ENCODE measurements at regions not wholly inside any gene's neighbourhood (a gene's known extent, or its start where the extent isn't known, plus 50 kb on each side); places are given as distances from the start of the nearest gene placed in this dataset.
A peak's percentile ranks its signal among the peaks of the same experiment; 100 is the strongest.
"Not testable (repeated sequence)": the region's sequence is repeated elsewhere in the genome, so short reads cannot be mapped to it uniquely, and the experiment has no call there.

DNA sequence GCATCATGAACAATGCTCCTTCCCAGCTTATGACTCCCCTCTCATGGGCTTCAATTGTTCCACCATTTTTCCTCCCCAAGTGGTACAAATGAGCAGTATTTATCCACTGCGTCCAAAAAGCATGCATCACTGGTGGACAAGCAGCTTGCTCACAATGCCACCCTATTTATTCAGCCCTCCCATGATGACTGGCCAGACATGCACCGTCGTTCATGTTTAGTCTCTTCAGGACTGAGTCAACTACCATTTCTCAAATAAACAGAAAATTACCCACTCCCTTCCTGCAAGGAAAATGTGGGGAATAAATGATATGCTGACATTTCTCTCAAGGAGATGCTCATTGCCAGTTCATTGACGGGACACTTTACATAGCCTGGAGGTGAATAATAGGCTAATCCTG lies 300.4 kb downstream of the C6orf118 start:
- no peak for DNase-seq (ENCODE audit: low read depth in 2 of 2)

DNA sequence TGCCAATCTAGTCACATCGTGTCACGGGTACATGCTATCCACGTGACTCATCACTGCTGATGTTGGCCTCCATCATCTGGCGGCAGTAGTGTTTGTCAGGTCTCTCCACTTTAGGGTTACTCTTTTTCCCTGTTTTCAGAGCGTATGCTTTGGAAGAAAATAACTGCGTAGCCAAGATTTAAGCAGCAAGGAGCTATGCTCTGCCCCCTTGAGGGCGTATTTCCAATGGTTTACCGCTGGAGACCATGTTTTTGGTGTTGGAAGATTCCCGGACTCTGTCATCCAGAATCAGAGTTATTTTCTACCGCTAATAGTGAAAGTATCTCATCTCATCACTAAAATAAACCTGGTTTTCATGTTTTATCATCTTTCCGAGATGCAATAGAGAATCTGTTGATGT lies 306.5 kb downstream of the C6orf118 start:
- no peak for DNase-seq (ENCODE audit: low read depth in 2 of 2)

DNA sequence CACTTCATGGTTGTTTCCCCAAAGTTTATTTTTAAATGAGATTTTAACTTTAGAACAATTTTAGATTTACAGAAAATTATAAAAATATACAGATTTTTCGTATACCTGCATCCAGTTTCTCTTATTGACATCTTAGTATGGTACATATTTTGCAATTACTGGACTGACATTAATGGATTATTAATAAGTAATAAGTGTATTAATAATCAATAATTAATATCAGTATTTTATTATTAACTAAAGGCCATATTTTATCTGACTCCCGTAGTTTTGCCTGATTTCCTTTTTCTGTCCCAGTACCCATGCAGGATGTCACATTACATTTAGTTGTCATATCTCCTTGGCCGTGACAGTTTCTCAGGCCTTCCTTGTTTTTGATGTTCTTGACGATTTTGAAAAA lies 307.0 kb downstream of the C6orf118 start:
- DNase-seq (ENCODE audit: low read depth in 2 of 2) = no peak

DNA sequence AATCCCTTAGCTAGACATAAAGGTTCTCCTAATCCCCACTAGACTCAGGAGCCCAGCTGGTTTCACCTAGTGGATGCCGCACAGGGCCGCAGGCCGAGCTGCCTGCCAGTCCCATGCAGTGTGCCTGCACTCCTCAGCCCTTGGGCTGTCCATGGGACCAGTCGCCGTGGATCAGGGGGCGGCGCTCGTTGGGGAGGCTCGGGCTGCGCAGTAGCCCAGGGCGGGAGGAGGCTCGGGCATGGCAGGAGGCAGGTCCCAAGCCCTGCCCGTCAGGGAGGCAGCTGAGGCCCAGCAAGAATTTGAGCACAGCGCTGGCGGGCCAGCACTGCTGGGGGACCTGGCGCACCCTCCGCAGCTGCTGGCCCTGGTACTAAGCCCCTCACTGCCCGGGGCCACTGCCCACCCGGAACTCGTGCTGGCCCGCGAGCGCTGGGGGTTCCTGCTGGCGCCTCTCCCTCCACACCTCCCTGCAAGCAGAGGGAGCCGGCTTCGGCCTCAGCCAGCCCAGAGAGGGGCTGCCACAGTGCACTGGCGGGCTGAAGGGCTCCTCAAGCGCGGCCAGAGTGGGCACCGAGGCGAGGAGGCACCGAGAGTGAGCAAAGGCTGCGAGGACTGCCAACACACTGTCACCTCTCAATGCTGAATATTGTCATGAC lies 307.8 kb downstream of the C6orf118 start:
- DNase-seq (ENCODE audit: low read depth in 2 of 2) = no peak

DNA sequence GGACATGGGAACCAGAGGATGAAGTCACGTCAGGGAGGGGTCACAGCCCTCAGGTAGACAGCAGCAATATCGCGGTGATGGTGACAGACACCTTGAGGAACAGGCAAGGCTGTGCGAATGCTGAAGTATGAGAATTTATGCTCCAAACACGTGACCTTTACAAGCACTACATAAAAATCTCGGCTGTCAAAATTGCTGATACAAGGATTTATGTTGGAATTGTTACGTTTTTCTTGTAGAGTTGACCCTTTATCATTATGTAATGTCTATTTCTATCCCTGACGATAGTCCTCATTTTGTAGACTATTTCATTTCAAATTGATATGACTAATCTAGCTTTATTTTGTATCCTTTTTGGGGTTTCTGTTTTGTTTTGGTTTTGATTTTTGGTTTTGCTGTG lies 311.1 kb downstream of the C6orf118 start:
- no peak for DNase-seq (ENCODE audit: low read depth in 2 of 2)

DNA sequence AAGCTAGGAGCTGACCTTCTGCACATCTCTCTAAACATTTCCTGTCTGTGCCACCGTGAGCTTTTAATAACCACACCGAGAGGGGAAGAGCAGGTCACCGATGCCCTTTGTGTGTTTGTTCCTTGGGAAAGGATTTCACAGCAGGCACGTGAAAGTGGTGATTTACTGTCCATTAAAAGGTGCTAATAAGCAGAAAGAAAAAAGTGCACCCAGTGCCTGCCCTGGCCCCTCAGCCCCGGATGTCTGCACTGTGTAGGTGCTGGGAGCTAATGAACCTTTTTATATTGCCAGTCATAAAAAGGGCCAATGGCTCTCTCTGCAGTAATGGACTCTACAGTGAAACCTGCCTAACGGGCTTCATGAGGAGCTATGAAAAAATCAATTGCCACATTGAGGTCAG lies 312.6 kb downstream of the C6orf118 start:
- DNase-seq (ENCODE audit: low read depth in 2 of 2) = no peak

DNA sequence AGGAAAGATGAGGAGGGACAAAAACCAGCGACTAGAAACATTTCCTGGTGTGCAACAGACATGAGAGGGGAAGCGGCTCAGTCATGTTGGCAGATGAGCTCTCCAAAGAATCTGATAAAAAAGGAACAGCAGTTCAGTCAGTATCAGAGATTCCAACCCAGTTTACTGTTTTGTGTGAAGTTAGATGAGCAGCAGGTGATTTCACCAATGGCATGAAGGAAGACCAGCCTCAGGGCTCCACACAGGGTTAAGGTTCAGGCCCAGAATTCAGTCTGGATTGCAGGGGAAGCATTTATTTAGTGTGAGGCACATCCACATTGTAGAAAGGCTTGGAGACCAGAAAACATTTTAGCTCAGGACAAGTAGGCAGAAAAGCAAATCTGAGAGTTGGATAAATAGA lies 317.8 kb downstream of the C6orf118 start:
- DNase-seq (ENCODE audit: low read depth in 2 of 2) = no peak

DNA sequence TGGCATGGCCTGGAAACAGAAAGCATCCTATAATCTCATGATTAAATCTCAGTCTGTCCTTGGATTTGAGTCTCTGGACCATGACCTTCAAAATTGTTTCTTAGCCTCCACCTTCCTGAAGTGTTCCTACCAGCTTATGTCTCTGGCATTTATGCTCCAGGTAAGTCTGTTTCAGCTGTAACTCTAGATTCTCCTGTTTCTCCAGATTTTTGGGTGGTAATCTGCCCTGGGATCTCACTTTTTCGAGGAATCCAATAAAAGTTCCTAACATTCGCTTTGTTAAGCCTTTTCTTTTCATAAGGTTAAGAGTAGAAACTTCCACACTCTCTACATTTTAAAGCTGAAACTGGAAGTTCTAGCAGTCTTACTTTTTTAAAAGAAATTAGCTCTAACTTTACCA lies 318.5 kb downstream of the C6orf118 start:
- no peak for DNase-seq (ENCODE audit: low read depth in 2 of 2)

DNA sequence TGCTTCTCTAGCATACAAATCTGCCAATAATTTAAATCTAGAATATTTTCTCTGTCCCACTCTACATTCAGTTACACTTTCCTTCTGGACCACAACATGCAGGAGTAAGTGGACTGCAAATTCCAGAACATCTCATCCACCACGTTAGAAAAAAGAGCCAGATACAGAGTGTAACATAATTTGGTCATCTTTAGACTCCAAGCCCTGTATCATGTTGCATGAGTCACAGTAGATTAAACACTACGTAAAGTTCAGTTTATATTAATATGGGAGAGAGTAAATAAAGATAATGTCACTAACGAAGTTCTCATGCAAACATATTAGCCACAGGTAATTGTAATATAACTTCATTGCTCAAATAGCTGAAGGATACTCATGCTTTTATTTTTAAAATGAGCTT lies 327.0 kb downstream of the C6orf118 start:
- DNase-seq (ENCODE audit: low read depth in 2 of 2) = no peak

DNA sequence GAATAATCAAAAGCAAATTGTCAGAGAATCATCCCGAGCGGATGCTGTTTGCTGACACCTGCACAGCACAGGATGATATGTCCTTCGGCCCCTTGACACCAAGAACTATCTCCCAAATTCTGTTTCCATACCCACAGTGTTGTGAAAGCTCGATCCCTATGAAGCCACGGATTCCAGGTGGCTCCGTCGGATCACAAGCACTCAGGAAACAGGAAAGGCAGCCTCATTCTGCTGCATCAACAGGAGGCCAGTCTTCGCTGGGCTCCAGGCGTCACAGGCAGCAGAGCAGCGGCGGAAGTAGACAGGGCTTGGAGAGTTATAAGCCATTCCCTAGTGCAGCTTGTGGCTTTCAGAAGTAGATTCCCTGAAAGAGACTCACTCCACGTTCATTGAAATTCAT lies 342.3 kb downstream of the C6orf118 start:
- DNase-seq (ENCODE audit: low read depth in 2 of 2) = no peak

DNA sequence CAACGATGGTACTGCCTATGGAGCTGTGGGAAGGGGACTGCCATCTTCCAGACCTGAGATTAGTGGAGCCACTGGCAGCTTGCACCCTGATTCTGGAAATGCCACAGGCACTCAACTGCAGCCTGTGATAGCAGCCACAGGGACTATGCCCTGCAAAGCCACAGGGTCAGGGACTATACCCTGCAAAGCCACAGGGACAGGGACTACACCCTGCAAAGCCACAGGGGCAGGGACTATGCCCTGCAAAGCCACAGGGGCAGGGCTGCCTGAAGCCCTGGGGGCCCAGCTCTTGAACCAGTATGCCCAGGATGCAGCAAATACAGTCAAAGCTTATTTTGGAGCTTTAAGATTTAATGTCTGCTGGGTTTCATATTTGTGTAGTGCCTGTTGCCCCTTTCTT lies 346.6 kb downstream of the C6orf118 start:
- DNase-seq (ENCODE audit: low read depth in 2 of 2) = no peak

DNA sequence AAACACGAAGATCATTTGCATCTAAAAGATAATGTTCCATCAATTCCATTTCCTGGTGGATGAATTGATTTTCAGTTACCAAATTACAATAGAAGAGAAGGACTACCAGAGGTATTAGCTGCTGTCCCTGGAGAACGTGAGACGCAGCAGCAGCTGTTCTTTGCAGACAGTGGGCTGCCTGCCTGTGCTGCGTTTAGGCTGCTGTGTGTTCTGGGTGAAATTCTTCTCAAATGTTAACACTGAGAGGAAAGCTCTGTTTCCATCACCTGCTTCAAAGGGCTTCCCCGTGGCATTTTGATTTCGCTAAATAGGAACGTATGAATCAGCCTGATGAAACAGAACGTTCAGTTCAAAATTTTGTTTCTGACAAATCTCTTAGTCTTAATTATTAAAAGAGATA lies 362.2 kb downstream of the C6orf118 start:
- DNase-seq (ENCODE audit: low read depth in 2 of 2) = no peak

DNA sequence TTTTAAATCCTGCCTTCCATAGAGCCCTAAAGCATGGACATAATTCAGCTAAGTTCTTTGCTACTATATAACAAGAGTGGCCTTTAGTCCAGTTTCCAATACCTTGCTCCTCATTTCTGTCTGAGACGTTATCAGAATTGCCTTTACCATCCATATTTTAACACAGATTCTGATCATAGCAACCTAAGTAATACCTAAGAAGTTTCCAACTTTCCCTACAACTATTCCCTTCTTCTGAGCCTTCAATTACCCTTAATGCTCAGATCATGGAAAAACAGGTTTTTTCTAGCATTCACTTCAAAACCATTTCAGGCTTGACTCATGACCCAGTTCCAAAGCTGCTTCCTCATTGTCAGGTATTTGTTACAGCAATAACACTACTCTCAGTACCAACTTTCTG lies 367.1 kb downstream of the C6orf118 start:
- DNase-seq (ENCODE audit: low read depth in 2 of 2) = no peak

DNA sequence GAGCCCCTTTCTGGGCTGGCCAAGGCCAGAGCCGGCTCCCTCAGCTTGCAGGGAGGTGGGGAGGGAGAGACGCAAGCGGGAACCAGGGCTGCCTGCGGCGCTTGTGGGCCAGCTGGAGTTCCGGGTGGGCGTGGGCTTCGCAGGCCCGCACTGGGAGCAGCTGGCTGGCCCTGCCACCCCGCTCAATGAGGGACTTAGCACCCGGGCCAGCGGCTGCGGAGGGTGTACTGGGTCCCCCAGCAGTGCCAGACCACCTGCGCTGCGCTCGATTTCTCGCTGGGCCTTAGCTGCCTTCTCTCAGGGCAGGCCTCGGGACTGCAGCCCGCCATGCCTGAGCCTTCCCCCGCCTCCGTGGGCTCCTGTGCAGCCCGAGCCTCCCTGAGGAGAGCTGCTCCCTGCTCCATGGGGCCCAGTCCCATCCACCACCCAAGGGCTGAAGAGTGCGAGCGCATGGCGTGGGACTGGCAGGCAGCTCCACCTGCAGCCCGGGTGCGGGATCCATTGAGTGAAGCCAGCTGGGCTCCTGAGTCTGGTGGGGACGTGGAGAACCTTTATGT lies 376.1 kb downstream of the C6orf118 start:
- not testable (repeated sequence) for DNase-seq (ENCODE audit: low read depth in 2 of 2)

DNA sequence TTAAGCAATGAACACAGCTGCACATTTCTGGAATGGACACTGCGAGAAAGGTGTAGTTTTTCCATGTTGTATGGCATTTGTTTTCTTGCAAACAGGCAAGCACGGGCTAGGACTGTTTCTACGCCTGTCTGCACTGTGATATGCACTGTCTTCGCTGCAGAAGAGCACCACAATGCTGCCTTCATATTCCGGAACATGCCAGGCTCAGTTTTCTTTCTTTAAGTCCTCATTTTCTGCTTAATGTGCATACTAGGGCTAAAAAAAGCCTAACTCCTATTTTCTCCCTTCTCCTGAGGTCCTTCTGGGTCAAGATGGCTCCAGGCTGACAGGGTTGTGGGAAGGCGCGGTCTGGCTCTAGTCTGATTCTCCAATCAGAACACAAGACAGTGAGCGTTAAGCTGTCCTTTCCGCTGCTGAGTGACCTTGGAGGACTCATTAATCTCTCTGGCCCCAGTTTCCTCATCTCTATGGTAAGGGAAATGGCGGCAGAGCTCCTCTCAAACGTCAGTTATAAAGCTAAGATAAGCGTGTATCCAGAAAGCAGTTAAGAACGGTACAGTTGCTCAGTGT lies 379.9 kb downstream of the C6orf118 start:
- DNase-seq (ENCODE audit: low read depth in 2 of 2) = no peak

DNA sequence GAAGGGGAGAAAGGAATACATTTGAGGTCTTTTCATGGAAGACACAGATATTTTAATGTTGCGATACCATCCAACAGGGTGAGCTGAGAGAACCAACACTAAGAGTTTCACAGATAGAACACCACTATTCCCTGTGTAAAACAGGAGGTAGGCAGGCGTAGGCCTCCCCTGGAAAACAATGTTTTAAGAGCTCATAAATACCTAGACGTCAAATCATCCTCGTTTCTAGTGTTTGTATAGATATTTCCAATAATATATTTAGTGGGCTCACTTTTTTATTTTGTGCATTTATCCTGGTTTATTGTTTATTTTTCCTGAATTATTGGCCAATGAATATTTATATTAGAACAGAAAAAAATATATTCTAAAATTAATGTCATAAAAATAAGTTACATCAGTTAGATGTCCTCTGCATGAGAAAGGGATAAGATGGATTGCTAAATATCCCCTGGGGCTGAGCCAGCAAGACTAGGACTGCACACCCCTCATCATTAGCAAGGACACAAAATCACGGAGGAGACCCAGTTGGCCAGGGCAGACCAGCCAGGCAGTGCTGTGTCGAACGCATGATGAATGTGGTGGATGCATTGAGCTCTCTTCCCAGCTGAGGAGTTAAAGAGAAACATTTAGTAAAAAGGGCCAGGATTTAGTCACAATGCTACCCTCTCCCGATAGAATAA lies 380.5 kb downstream of the C6orf118 start:
- DNase-seq (ENCODE audit: low read depth in 2 of 2) = no peak

DNA sequence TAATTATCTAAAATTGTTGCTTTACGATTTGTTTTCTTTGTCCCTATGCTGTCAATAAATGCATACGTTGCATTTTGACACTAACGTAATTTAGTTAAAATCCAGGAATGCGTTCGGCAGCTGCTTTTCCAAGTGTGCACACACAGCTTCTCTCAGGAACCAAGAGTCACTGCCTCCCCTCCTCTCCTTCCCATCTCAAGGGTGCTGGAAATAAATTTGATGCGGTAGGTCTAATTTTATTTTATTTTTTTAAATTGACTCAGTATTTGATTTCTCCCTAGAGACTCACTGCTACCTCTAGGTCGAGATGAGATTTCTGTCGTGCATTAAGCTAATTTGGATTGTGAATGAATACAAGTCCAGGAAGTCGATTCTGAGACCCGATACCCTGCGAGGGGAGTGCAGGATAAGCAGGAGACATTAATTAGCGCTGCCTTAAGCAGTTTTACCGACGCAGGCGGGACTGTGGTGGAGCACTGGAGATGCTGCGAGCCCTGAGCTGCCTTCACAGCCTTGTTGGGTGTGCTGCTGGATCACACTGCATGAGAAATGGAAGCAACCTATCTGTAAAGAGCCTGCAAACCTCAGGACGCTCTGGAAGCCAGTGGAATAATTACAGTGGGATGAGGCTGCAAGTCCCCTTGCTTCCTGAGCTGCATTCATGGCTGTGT lies 381.2 kb downstream of the C6orf118 start:
- DNase-seq (ENCODE audit: low read depth in 2 of 2) = no peak

DNA sequence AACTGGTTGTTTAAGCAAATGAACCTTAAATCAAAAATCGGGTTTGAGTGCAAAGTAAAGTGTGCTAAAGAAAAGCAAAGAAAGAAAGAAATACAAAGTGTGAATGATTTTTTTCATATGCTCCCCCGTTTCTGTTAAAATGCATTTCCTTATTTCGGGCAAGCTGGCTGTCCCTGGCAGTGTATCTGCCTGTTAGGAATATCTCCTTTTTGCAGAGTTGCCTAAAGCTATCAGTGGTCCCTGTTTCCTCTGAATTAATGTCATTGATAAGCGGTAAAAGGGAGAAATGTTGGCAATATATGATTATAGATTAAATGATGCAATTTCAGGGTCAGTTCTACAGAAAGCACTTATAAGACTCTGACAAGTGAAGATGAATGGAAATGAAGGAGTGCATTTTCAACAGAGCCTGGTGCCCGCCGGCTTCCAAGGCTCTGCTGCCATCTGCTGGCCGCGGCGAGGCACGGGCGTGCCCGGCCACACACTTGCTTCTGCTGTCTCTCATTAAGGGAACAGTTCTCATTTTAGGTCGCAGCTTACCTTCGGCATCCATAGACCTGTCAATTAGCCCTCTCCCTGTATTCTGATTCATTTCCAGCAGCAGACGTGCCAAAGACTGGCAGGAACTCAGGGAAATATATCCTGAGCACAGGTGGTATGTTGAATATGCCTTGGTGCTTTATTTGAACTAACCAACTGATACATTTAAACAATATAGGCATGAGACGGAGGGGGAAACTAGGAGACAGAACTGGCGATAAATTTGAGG lies 381.9 kb downstream of the C6orf118 start:
- DNase-seq (ENCODE audit: low read depth in 2 of 2) = peak; percentile 33 to 42

DNA sequence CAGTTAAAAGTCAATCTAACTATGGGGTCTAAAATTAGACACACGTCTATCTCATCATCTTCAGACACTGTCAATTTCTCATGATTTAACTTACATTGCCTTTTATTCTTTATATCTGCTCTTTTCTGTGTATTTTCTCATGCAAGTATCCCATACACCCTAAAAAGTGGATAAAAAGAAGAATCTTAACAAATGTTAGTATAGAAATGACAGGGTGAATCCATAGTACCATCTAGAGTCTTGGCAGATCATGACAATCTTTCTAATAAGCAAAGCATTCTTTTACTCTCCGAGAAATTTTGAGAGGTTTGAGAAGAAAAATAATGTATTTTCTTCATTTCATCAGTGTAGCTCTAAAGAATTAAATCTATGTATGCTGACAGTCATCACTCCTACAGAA lies 382.7 kb downstream of the C6orf118 start:
- DNase-seq (ENCODE audit: low read depth in 2 of 2) = no peak

DNA sequence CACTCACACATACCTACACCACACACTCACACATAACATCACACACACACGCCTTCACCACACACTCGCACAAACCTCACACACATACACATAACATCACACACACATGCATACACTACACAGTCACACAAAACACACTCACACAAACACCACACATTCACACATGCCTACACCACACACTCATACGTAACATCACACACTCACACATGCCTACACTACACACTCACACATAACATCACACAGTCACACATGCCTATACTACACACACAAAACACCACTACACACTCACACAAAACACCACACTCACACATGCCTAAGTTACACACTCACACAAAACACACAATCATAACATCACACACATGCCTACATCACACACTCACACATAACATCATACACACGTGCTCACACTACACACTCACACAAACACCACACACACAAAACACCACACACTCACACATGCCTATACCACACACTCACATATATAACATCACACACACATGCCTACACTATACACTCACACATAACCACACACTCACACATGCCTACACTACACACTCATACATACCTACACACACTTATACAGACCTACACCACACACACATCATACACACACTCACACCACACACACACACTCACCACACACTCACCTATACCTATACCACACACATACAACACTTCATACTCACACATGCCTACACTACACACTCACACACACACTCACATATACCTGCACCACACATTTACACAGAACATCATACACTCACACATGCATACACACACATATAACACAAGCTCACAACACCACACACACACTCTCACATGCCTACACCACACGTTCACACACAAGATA lies 383.5 kb downstream of the C6orf118 start:
- no peak for DNase-seq (ENCODE audit: low read depth in 2 of 2)

DNA sequence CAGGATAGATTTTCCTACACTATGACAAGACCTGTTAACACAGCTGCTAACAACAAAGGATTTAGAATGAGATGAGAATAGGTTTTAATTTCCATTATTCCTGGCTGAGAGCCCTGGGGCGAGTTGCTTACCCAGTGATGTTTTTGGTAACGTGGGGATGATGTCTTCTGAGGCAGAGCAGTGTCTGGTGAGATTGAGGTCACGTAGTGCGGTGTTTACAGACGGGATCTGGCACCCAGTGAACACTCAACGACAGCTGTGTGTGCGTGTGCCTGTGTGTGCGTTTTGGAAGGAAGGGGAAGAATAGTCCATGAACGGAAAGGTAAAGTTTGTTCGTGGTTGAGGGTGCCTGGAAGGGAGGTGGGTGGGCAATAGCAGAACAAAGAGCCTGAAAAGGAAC lies 384.7 kb downstream of the C6orf118 start:
- no peak for DNase-seq (ENCODE audit: low read depth in 2 of 2)
